ENCODE measurements at regions not wholly inside any gene's neighbourhood (a gene's known extent, or its start where the extent isn't known, plus 50 kb on each side); places are given as distances from the start of the nearest gene placed in this dataset.
"Not testable (repeated sequence)": the region's sequence is repeated elsewhere in the genome, so short reads cannot be mapped to it uniquely, and the experiment has no call there.

- no peak for DNase-seq
Observed at GRCh38 chrX:97860226-97860625, 976.5 kb downstream of the RPA4 start.

GRCh38 chrX:97863261-97863660, 979.6 kb downstream of the RPA4 start:
- no peak for DNase-seq

GRCh38 chrX:97867266-97867665, 983.6 kb downstream of the RPA4 start:
- DNase-seq = no peak

- no peak for DNase-seq
Observed at GRCh38 chrX:97876697-97877407, 993.1 kb downstream of the RPA4 start.

- DNase-seq = no peak
Observed at GRCh38 chrX:97882306-97882705, 998.6 kb downstream of the RPA4 start.

GRCh38 chrX:97895751-97896150, 1012.0 kb downstream of the RPA4 start:
- no peak for DNase-seq

- no peak for DNase-seq
Observed at GRCh38 chrX:97897998-97898397, 1014.3 kb downstream of the RPA4 start.

GRCh38 chrX:97898798-97899197, 1015.1 kb downstream of the RPA4 start:
- no peak for DNase-seq

GRCh38 chrX:97907791-97908190, 1024.1 kb downstream of the RPA4 start:
- DNase-seq = no peak

- no peak for DNase-seq
Observed at GRCh38 chrX:97909245-97909644, 1025.5 kb downstream of the RPA4 start.

GRCh38 chrX:97915390-97915789, 1031.7 kb downstream of the RPA4 start:
- not testable (repeated sequence) for DNase-seq

- not testable (repeated sequence) for DNase-seq
Observed at GRCh38 chrX:97921223-97921622, 1037.5 kb downstream of the RPA4 start.

- no peak for DNase-seq
Observed at GRCh38 chrX:97931586-97931985, 1047.9 kb downstream of the RPA4 start.

- DNase-seq = no peak
Observed at GRCh38 chrX:97936296-97936695, 1052.6 kb downstream of the RPA4 start.

- DNase-seq = no peak
Observed at GRCh38 chrX:97938706-97939105, 1055.0 kb downstream of the RPA4 start.

GRCh38 chrX:97968376-97969163, 1084.9 kb downstream of the RPA4 start:
- no peak for DNase-seq

- no peak for DNase-seq
Observed at GRCh38 chrX:97984641-97985040, 1100.9 kb downstream of the RPA4 start.

GRCh38 chrX:97985096-97985495, 1101.4 kb downstream of the RPA4 start:
- DNase-seq = no peak

- no peak for DNase-seq
Observed at GRCh38 chrX:97987979-97988378, 1104.3 kb downstream of the RPA4 start.

- no peak for DNase-seq
Observed at GRCh38 chrX:97995834-97996233, 1112.1 kb downstream of the RPA4 start.

- DNase-seq = no peak
Observed at GRCh38 chrX:98028691-98029090, 1145.0 kb downstream of the RPA4 start.

- no peak for DNase-seq
Observed at GRCh38 chrX:98029861-98030260, 1146.2 kb downstream of the RPA4 start.

GRCh38 chrX:98057176-98057575, 1173.5 kb downstream of the RPA4 start:
- DNase-seq = no peak

- no peak for DNase-seq
Observed at GRCh38 chrX:98065151-98065550, 1181.4 kb downstream of the RPA4 start.

GRCh38 chrX:98067611-98068010, 1183.9 kb downstream of the RPA4 start:
- no peak for DNase-seq

All from NCI-H1105 (cell line).